ENCODE measurements at regions not wholly inside any gene's neighbourhood (a gene's known extent, or its start where the extent isn't known, plus 50 kb on each side); places are given as distances from the start of the nearest gene placed in this dataset.

DNA sequence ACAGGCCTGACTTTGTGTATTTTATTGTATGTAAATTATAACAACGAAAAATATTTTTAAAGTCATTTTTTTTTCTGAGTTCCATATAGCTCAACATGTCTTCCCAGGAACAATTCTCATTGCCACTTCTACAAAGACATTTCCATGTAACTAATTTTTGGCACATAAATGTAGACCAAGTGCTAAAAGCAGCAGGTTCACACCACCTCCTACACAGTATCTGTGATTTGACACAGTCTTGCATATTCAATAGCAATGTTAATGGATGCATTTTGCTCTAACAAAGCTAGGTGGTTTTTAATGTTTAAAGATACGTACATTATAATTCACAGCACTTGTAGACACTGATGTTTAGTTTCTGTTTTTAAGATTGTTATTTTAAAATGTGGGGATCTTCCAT, 346.5 kb downstream of the GPAM start:
- Histone ChIP-seq H3K56ac (replicated peaks; ENCODE audit: insufficient read length, low read depth, low read length) (no peak overlapping the region), H4K8ac (ENCODE audit: extremely low read depth, insufficient read depth, low read length) (no peak overlapping the region), H4K91ac (replicated peaks; ENCODE audit: insufficient read length, low read length) (no peak overlapping the region), H3K14ac (ENCODE audit: insufficient read length) (no peak overlapping the region), H3K9me3 (ENCODE audit: insufficient read depth in 2 of 2, low read depth in 1 of 2, low read length in 1 of 2) (no peaks in the 10 kb centered on the region), H2BK5ac (ENCODE audit: low read depth, low read length) (no peak overlapping the region), H2AFZ (ENCODE audit: low read length) (0 out of 2 replicates have a peak overlapping the region, but pooled peaks have one; percentile 59), H2BK15ac (ENCODE audit: low read length) (no peak overlapping the region), H2BK20ac (ENCODE audit: low read length) (no peak overlapping the region), H4K5ac (ENCODE audit: insufficient read length, low read depth, low read length) (no peak overlapping the region), H4K20me1 (replicated peaks in 1 of 2; ENCODE audit: control insufficient read depth in 1 of 2, insufficient read depth in 2 of 2, low read length in 2 of 2) (no peaks in the 10 kb centered on the region), H3K4me3 (ENCODE audit: extremely low read depth in 1 of 4, insufficient read depth in 2 of 4, low read depth in 3 of 4, low read length in 4 of 4) (no peak overlapping the region), H2BK120ac (replicated peaks; ENCODE audit: low read depth, low read length) (no peak overlapping the region), H3K4me1 (replicated peaks in 1 of 4; ENCODE audit: control insufficient read depth in 3 of 4, insufficient read depth in 4 of 4, low read length in 3 of 4) (peaks cover 0 to 11% (median 7%) of the 10 kb centered on the region in 4 experiments; a peak in 4 of 7 replicates), H3K9ac (replicated peaks in 1 of 4; ENCODE audit: extremely low read depth in 1 of 4, low read depth in 3 of 4, low read length in 3 of 4) (no peak overlapping the region), H3K23ac (ENCODE audit: insufficient read length) (no peak overlapping the region), H3K79me1 (ENCODE audit: low read depth, low read length) (no peaks in the 10 kb centered on the region), H3K79me2 (ENCODE audit: control insufficient read depth in 1 of 2, insufficient read depth in 2 of 2, low read length in 2 of 2) (no peaks in the 10 kb centered on the region), H3K36me3 (ENCODE audit: control insufficient read depth in 2 of 4, insufficient read depth in 4 of 4, low read length in 3 of 4) (no peaks in the 10 kb centered on the region), H3K23me2 (ENCODE audit: low read depth, low read length) (no peaks in the 10 kb centered on the region), H3K27ac (ENCODE audit: low read depth, low read length) (no peak overlapping the region), H3K4me2 (ENCODE audit: insufficient read depth in 1 of 2, low read depth in 2 of 2, low read length in 2 of 2) (no peak overlapping the region), H2AK5ac (ENCODE audit: low read depth, low read length) (no peak overlapping the region), H3K18ac (ENCODE audit: extremely low read depth, low read length) (no peak overlapping the region), H3K27me3 (replicated peaks in 1 of 4; ENCODE audit: control insufficient read depth in 3 of 4, extremely low read depth in 1 of 4, insufficient read depth in 3 of 4, low read length in 3 of 4) (no peaks in the 10 kb centered on the region), H2BK12ac (ENCODE audit: low read depth, low read length) (no peak overlapping the region), H3K4ac (replicated peaks; ENCODE audit: insufficient read length, low read depth, low read length) (no peak overlapping the region)
- ChIA-PET POLR2A (ENCODE audit: partially characterized antibody) (no interaction called here), CTCF (ENCODE audit: partially characterized antibody) (interaction anchor here (1.1 to 2.4 kb wide), 4 partner anchors 9 to 470 kb away, joined by 3 to 9 read pairs (median 3); no protein-coding TSS in a partner anchor)
- FAIRE-seq (no peak), DNase-seq (ENCODE audit: low read depth in 1 of 2, low spot score in 2 of 2) (no peak)
- TF ChIP-seq KDM1A (IDR thresholded peaks at IDR 0.05; ENCODE audit: borderline replicate concordance, low read length) (no peak), SAP30 (IDR thresholded peaks at IDR 0.05; ENCODE audit: insufficient read depth, insufficient replicate concordance, low read length) (no peak), SIX5 (IDR thresholded peaks at IDR 0.05; ENCODE audit: low read depth, low read length) (no peak), NANOG (IDR thresholded peaks at IDR 0.05; ENCODE audit: insufficient read depth, low read depth, low read length, poor library complexity, severe bottlenecking) (no peak), BCL11A (IDR thresholded peaks at IDR 0.05; ENCODE audit: low read depth in 2 of 2, low read length in 2 of 2) (no peak), POLR2AphosphoS5 (IDR thresholded peaks at IDR 0.05; ENCODE audit: low read depth, low read length) (no peak), ZNF274 (IDR thresholded peaks at IDR 0.05; ENCODE audit: borderline replicate concordance, extremely low read depth, low read length) (no peak), MAFK (IDR thresholded peaks at IDR 0.05; ENCODE audit: low read depth, low read length) (no peak), RFX5 (IDR thresholded peaks at IDR 0.05; ENCODE audit: borderline replicate concordance, low read depth, low read length) (no peak), TEAD4 (IDR thresholded peaks at IDR 0.05; ENCODE audit: low read depth, low read length) (no peak)
- 92% methylated on average over 2 of the region's 2 CpGs; no CpG with 5 or more reads in 1 of the 2 experiments for WGBS, 2 experiments (ENCODE audit: extremely low coverage in 1 of 2, insufficient coverage in 1 of 2, insufficient read length in 1 of 2, insufficient replicate concordance in 2 of 2, low coverage in 1 of 2, low lambda C conversion rate in 2 of 2, missing lambda C conversion rate in 1 of 2)

All from H1 (cell line).